Stimulated activated CD4-positive, alpha-beta T cell treated with anti-CD3 and anti-CD28 coated beads, TNF-alpha, amount 100 ng/mL, for 1 hour (primary cell): ENCODE measurements at regions not wholly inside any gene's neighbourhood (a gene's known extent, or its start where the extent isn't known, plus 50 kb on each side); places are given as distances from the start of the nearest gene placed in this dataset.

ENCODE experiments used
- DNase-seq, 3 donors: peaks; one replicate each; pipeline ENCODE4 v3.0.0-alpha.2; 2020; ENCODE audit warnings: low read depth in 3 of 3, low spot score in 1 of 3

- no peak for DNase-seq
Measured at GRCh38 chr10:28810057-28810870, 132.9 kb downstream of the BAMBI start.

GRCh38 chr10:28811639-28812349, 134.5 kb downstream of the BAMBI start:
- DNase-seq = no peak

DNA sequence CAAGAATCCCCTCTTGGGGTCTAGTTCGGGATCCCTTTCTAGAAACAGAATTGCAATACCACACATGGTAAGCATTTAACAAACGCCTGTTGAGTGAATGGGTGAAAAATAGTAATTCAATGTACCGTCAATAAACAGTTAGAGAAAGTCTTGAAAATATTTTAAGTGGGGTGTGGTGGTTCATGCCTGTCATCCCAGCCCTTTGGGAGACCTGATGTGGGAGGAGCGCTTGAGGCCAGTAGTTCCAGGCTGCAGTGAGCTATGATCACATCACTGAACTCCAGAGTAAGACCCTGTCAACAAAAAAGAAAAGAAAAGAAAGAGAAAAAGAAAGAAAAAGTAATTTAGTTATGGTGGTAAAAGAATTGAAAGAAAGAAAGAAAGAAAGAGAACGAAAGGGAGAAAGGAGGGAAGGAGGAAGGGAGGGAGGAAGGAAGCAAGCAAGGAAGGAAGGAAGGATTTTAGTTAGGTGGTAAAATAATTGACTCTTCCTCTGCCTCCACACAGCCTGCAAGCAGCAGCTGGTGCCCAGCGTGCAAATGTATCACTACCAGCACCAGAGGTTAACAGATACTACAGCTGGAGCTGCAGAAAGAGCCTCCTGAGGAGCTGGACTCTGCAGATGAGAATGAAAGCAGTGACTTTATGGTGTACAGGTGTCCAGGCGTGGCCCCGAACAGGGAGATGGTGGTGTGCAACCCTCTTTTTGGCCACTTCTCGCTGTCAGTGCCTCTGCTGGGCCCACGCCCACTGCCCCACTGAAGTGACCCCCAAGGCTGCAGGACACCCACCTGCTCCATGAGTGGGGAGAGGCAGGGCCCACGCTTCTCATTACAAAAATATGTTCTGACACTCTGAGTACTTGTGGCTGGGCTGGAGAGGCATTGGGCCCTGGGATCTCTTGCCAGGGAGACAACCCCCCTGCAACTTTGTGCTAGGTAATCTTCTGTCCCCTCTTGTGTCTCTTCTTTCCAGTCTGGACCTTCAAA, 135.4 kb downstream of the BAMBI start:
- no peak for DNase-seq

GRCh38 chr10:28815681-28816080, 138.4 kb downstream of the BAMBI start:
- no peak for DNase-seq

DNA sequence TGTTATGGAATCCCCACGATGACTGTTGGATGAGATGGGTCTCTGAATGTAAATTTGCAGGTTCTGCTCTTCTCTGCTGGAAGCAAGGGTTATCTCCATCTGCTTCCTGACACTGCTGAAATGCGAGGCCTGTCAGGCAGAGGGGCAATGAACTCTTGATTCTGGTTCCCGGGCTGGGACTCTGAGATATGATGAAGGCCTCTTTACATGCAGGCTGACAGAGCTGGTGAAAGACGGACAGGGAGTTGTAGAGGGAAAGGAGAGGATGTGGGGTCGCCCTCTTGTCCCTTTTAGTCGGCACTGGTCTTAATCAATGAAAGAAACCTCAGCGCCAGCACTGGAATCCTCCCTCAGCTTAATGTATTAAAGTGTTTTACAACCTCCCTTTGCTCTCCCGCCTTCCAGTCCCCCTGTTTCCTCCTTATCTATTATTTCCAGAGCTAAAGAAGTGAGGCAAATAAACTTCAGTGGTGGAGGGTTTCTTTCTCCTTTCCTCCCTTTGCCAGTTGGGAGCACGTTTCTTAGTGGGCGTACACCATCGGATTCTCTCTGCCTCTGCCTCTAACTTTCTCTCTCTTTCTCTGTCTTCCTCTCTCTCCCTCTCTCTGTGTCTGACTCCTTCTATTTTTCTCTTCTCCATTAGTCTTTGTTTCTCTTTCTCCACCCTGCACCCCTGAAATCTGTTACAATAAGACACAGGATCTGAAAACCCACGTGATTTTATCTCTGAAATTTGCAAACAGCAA, 145.6 kb downstream of the BAMBI start:
- DNase-seq = no peak

DNA sequence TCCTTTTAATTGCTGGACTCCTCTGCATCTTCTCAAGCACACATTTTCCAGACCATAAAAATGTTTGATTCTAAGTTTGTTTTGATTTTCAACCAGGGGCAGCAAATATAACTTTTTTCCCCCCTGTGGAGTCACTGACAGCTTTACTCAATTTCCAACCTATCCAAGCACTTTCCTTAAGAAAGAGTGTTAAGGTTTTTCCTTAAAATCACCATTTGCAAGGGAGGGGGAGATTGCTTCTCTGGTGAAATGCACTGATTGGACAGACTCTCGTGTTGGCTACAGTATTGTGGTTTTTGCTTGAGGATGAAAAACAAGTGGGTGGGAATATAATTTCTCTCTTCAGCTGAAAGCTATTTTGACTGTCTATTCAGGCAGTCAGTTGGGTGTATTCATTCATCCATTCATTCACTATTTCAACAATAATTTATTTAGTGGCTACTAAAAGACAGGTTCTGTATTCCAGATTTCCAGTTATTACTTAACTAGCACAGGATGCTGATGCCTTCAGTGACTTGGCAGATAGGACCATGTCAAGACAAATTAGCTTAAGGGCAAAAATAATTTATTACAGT, 146.3 kb downstream of the BAMBI start:
- no peak for DNase-seq

GRCh38 chr10:28833313-28833712, 156.0 kb downstream of the BAMBI start:
- DNase-seq = no peak

DNA sequence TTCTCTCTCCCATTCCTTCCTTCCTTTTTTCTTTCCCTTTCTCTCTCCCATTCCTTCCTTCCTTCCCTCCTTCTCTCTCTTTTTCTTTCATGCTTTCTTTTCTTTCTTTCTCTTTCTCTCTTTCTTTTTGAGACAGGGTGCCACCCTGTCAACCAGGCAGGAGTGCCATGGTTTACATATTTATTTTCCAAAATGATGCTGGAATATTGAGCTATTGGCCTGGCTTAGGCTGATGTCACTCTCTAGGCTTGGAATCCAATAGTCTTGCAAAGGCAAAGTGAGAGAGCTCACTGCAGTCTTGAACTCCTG, 159.1 kb downstream of the BAMBI start:
- DNase-seq = no peak

DNA sequence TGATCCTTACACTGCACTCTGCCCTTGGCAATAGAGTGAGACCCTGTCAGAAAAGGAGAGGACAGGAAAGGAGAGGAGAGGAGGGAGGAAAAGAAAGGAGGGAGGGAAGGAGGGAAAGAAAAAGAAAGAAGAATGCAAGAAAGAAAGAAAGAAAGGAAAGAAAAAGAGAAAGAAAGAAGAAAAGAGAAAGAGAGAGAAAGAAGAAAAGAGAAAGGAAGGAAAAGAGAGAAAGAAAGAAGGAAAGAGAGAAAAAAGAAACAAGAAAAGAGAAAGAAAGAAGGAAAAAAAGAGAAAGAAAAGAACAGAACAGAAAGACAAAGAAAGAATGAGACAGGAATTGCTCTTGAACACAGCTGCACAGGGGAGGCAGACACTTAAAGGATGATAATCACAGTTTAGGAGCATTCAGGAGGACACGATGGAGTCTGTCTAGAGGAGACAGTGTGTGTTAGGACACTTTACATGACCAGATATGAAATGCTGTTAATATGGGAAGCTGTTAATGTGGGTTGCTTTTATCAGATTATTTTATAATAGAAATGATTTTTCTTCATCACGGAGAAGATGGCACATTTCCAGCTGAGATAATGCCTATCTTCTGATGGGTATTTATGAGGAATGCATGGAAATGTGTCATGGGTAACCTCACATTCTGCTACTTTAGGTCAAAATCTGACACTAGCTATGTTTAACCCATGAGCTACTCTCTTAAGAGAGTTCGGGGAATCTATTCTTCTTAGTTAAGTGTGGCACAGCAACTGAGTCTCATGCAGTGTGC, 160.5 kb downstream of the BAMBI start:
- no peak for DNase-seq

DNA sequence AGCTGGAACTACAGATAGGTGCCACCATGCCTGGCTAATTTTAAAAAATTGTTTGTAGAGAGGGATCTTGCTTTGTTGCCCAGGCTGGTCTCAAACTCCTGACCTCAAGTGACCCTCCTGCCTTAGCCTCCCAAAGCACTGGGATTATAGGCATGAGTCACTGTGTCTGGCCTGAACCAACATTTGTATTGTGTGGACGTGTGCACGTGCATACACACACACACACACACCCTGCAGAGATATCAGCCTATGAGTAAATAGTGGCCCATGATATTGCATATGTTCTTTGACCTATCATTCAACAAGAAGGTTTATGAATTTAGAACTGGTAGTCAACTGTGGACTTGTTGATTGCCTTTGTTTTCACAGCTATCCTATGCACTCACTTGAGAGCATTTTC, 161.6 kb downstream of the BAMBI start:
- no peak for DNase-seq

DNA sequence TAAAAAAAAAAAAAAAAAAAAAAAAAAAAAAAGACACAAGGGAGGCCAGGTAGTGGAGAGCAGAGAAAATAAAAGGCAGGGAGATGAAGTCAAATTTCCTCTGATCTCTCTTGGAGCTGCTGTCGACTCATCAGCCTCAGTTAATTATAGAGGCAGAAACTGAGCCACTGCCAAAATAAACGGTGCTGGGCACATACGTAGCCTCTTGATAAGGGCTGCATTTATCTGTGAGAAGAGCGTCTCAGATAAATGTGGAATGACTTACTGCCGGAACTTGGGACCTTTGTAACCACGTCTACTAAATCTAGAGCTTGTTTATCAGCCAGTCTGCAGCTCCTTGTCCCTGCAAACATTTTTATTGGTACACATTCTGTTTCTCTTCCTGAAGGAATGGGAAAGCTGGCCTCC, 162.3 kb downstream of the BAMBI start:
- no peak for DNase-seq

DNA sequence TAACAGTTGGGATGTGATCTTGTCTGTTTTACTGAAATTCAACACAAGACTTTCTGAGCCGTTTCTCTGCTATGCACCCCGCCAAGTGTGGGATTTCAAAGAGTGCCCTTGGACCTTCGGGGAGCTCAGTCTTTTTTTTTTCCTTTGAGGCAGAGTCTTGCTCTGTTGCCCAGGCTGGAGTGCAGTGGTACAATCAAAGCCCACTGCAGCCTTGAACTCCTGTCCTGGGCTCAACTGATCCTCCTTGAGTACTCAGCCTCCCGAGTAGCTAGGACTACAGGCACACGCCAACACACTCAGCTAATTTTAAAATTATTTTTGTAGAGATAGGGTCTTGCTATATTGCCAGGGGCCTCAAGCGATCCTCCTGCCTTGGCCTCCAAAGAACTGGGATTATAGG, 162.9 kb downstream of the BAMBI start:
- DNase-seq = no peak

DNA sequence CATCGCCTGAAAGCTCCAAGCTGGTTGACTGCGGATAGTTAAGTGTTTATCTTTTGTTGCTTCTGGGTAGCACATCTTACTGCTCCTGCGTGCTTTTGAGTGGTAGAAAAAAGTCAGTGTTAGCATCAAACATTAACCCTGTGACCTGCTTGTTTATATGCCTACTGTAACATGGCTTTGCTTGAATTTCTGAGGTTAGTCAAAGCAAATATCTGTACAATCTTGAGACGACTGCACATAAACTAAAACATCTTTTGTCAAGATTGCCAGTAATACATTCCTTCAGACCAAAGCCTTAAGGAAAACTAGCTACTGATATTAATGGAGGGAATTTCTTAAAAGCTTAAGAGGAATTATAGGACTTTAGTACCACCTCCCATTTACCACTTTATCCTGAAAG, 163.7 kb downstream of the BAMBI start:
- DNase-seq = no peak

GRCh38 chr10:28841625-28842024, 164.3 kb downstream of the BAMBI start:
- no peak for DNase-seq

- DNase-seq = no peak
Measured at GRCh38 chr10:28842321-28842720, 165.0 kb downstream of the BAMBI start.

GRCh38 chr10:28845009-28845682, 167.8 kb downstream of the BAMBI start:
- DNase-seq = no peak

- no peak for DNase-seq
Measured at GRCh38 chr10:28849309-28849708, 172.0 kb downstream of the BAMBI start.

DNA sequence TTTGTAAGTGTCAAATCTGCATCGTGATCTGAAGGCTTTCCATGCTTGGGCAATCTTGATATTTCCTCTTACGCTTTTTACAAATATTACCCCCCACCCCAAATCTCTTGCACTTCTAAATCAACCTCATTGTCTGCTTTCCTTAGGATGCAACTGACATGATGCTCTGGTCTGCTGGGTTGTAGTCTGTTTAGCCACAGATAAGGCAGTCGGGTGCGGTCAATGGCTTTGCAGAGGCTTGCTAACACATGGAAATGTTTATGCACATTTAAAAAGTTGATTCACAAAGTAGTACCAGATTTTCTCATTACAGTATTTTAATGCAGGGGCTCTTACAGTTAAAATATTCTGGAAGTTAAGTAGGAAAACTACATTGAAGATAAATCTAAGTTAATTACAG, 172.5 kb downstream of the BAMBI start:
- DNase-seq = no peak

DNA sequence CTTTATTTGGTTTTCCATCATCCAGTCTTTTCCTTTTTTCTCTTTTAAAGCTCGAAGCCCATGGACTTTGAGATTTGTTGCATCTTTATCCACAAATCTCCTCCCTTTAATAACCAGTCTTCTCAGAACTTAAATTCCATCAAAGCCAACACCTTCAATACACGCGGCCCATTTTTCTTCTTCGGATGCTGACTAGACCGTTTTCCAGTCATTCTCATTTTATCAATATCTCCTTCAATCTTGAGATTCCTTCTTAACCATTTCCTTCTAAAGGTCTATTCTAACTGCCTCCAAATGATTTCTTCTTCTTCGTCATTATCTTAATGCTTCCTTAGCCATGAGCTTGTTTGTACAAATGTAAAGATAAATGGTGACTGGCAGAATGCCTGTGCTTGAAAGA, 173.5 kb downstream of the BAMBI start:
- DNase-seq = no peak
